ENCODE measurements at regions not wholly inside any gene's neighbourhood (a gene's known extent, or its start where the extent isn't known, plus 50 kb on each side); places are given as distances from the start of the nearest gene placed in this dataset.

DNA sequence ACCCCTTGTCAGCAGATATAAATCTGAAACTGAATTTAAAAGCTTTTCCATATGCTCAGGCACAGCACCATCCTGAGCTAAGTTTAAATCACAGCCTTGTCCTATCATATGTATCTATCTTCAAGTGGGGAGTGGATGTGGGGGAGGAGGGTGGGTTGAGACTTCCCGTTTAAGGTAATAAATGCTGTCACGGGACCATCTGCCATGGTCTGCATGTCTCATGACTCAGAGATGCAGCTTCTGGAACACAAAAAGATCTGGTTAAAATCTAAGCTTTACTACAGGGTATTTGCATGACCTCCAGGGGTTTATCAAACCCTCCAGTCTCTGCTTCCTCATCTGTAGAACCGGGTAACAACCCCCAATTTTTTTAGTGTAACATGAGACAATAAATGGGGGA, 377.7 kb upstream of the ST6GAL2 start:
- ChIA-PET POLR2A (ENCODE audit: partially characterized antibody) (no interaction called here), CTCF (ENCODE audit: partially characterized antibody) (no interaction called here)
- no peaks in the 10 kb centered on the region for H3K27me3 Mint-ChIP-seq
- H3K4me3 Mint-ChIP-seq: no peak overlapping the region
- Histone ChIP-seq H3K9me3 (ENCODE audit: control insufficient read depth in 1 of 2, low read length in 2 of 2) (no peaks in the 10 kb centered on the region), H3K4me3 (ENCODE audit: low read length in 2 of 2) (no peak overlapping the region), H3K4me1 (ENCODE audit: insufficient read depth, low read length) (no peaks in the 10 kb centered on the region), H3K27ac (ENCODE audit: low read depth, low read length) (no peak overlapping the region), H3K36me3 (ENCODE audit: insufficient read depth, low read length) (no peaks in the 10 kb centered on the region), H3K27me3 (ENCODE audit: insufficient read depth, low read length) (no peaks in the 10 kb centered on the region)
- intact Hi-C loops (cut with micrococcal nuclease): no loop called here
- DNase-seq: no peak
- H3K36me3 Mint-ChIP-seq: no peaks in the 10 kb centered on the region
- no peak overlapping the region for H3K27ac Mint-ChIP-seq
- H3K4me1 Mint-ChIP-seq: no peaks in the 10 kb centered on the region
- peaks cover 0 to 6% (median under 1%) of the 10 kb centered on the region in 8 donors for H3K9me3 Mint-ChIP-seq

- Mint-ChIP-seq H3K27me3 (no peaks in the 10 kb centered on the region), H3K27ac (no peak overlapping the region), H3K9me3 (peaks cover 0 to 3% (median under 1%) of the 10 kb centered on the region in 8 donors), H3K4me1 (no peaks in the 10 kb centered on the region), H3K4me3 (no peak overlapping the region), H3K36me3 (no peaks in the 10 kb centered on the region)
- CTCF ChIA-PET (ENCODE audit: partially characterized antibody): no interaction called here
- H3K36me3 ChIP-seq (ENCODE audit: insufficient read depth, low read length): no peaks in the 10 kb centered on the region
- no peak for DNase-seq
- H3K4me1 ChIP-seq (ENCODE audit: insufficient read depth, low read length): no peaks in the 10 kb centered on the region
- POLR2A ChIA-PET (ENCODE audit: partially characterized antibody): no interaction called here
- no peak overlapping the region for H3K27ac ChIP-seq (ENCODE audit: low read depth, low read length)
- no peak overlapping the region for H3K4me3 ChIP-seq (ENCODE audit: low read length in 2 of 2)
- no peaks in the 10 kb centered on the region for H3K9me3 ChIP-seq (ENCODE audit: control insufficient read depth in 1 of 2, low read length in 2 of 2)
- H3K27me3 ChIP-seq (ENCODE audit: insufficient read depth, low read length): no peaks in the 10 kb centered on the region
- intact Hi-C loops (cut with micrococcal nuclease): no loop called here
These were observed 378.2 kb upstream of the ST6GAL2 start for GRCh38 chr2:107264184-107264583.

GRCh38 chr2:107266555-107266954, 380.6 kb upstream of the ST6GAL2 start:
- ChIA-PET CTCF (ENCODE audit: partially characterized antibody) (no interaction called here), POLR2A (ENCODE audit: partially characterized antibody) (no interaction called here)
- H3K4me1 ChIP-seq (ENCODE audit: insufficient read depth, low read length): no peaks in the 10 kb centered on the region
- no peak overlapping the region for H3K4me3 Mint-ChIP-seq
- H3K27ac Mint-ChIP-seq: no peak overlapping the region
- peaks cover 0 to 1% (median 0%) of the 10 kb centered on the region in 4 donors for H3K4me1 Mint-ChIP-seq
- H3K4me3 ChIP-seq (ENCODE audit: low read length in 2 of 2): no peak overlapping the region
- H3K36me3 ChIP-seq (ENCODE audit: insufficient read depth, low read length): no peaks in the 10 kb centered on the region
- no peaks in the 10 kb centered on the region for H3K9me3 ChIP-seq (ENCODE audit: control insufficient read depth in 1 of 2, low read length in 2 of 2)
- intact Hi-C loops (cut with micrococcal nuclease): no loop called here
- H3K27me3 Mint-ChIP-seq: no peaks in the 10 kb centered on the region
- H3K27me3 ChIP-seq (ENCODE audit: insufficient read depth, low read length): no peaks in the 10 kb centered on the region
- no peak for DNase-seq
- H3K27ac ChIP-seq (ENCODE audit: low read depth, low read length): no peak overlapping the region
- no peaks in the 10 kb centered on the region for H3K36me3 Mint-ChIP-seq
- peaks cover 0 to 5% (median 1%) of the 10 kb centered on the region in 8 donors for H3K9me3 Mint-ChIP-seq

DNA sequence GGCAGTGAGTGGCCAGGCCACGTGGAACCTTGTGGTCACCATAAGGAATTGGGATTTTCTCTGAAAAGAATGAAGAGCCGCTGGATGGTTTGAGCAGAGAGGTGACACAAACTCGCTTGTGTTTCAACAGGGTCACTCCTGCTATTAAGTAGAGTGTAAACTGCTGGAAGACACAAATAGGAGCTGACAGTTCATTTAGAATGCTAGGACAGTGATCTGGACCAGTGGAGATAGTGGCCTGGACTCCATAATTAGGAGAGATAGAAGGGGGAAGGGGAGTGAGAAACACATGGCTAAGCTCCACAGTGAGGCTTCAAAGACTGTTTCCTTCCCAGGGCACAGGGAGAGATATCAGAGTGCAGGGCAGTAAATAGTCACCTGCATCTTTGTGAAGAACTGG, 381.1 kb upstream of the ST6GAL2 start:
- no peaks in the 10 kb centered on the region for H3K9me3 ChIP-seq (ENCODE audit: control insufficient read depth in 1 of 2, low read length in 2 of 2)
- no peaks in the 10 kb centered on the region for H3K27me3 Mint-ChIP-seq
- no peak for DNase-seq
- H3K4me3 Mint-ChIP-seq: no peak overlapping the region
- intact Hi-C loops (cut with micrococcal nuclease): no loop called here
- H3K4me1 ChIP-seq (ENCODE audit: insufficient read depth, low read length): no peaks in the 10 kb centered on the region
- no peaks in the 10 kb centered on the region for H3K36me3 ChIP-seq (ENCODE audit: insufficient read depth, low read length)
- peaks cover 0 to 7% (median under 1%) of the 10 kb centered on the region in 8 donors for H3K9me3 Mint-ChIP-seq
- no peak overlapping the region for H3K27ac ChIP-seq (ENCODE audit: low read depth, low read length)
- H3K27ac Mint-ChIP-seq: no peak overlapping the region
- peaks cover 0 to 1% (median 0%) of the 10 kb centered on the region in 4 donors for H3K4me1 Mint-ChIP-seq
- no peak overlapping the region for H3K4me3 ChIP-seq (ENCODE audit: low read length in 2 of 2)
- ChIA-PET POLR2A (ENCODE audit: partially characterized antibody) (no interaction called here), CTCF (ENCODE audit: partially characterized antibody) (no interaction called here)
- H3K27me3 ChIP-seq (ENCODE audit: insufficient read depth, low read length): no peaks in the 10 kb centered on the region
- H3K36me3 Mint-ChIP-seq: no peaks in the 10 kb centered on the region

- Mint-ChIP-seq H3K27ac (no peak overlapping the region), H3K36me3 (no peaks in the 10 kb centered on the region)
These were observed 390.1 kb upstream of the ST6GAL2 start for GRCh38 chr2:107276034-107276433.

GRCh38 chr2:107278672-107279071, 392.7 kb upstream of the ST6GAL2 start:
- no peak overlapping the region for H3K27ac ChIP-seq (ENCODE audit: low read depth, low read length)
- no peak for DNase-seq
- no peaks in the 10 kb centered on the region for H3K27me3 ChIP-seq (ENCODE audit: insufficient read depth, low read length)
- H3K4me1 Mint-ChIP-seq: no peaks in the 10 kb centered on the region
- H3K9me3 Mint-ChIP-seq: peaks cover 0 to 2% (median 0%) of the 10 kb centered on the region in 8 donors
- POLR2A ChIA-PET (ENCODE audit: partially characterized antibody): no interaction called here
- no peaks in the 10 kb centered on the region for H3K4me1 ChIP-seq (ENCODE audit: insufficient read depth, low read length)
- CTCF ChIA-PET (ENCODE audit: partially characterized antibody): no interaction called here
- H3K36me3 Mint-ChIP-seq: no peaks in the 10 kb centered on the region
- peaks cover 0 to 4% of the 10 kb centered on the region in 2 donors for H3K27me3 Mint-ChIP-seq
- intact Hi-C loops (cut with micrococcal nuclease): no loop called here
- no peaks in the 10 kb centered on the region for H3K36me3 ChIP-seq (ENCODE audit: insufficient read depth, low read length)
- no peak overlapping the region for H3K4me3 Mint-ChIP-seq
- no peaks in the 10 kb centered on the region for H3K9me3 ChIP-seq (ENCODE audit: control insufficient read depth in 1 of 2, low read length in 2 of 2)
- H3K27ac Mint-ChIP-seq: peak overlapping the region in 1 of 7 donors; percentile 50
- H3K4me3 ChIP-seq (ENCODE audit: low read length in 2 of 2): no peak overlapping the region

More at GRCh38 chr2:107276034-107276433, 390.1 kb upstream of the ST6GAL2 start:
- H3K4me1 ChIP-seq (ENCODE audit: insufficient read depth, low read length): no peaks in the 10 kb centered on the region
- H3K27ac ChIP-seq (ENCODE audit: low read depth, low read length): no peak overlapping the region
- H3K4me3 ChIP-seq (ENCODE audit: low read length in 2 of 2): no peak overlapping the region
- H3K9me3 ChIP-seq (ENCODE audit: control insufficient read depth in 1 of 2, low read length in 2 of 2): no peaks in the 10 kb centered on the region
- Mint-ChIP-seq H3K4me1 (no peaks in the 10 kb centered on the region), H3K4me3 (no peak overlapping the region), H3K27me3 (peaks cover 0 to 6% of the 10 kb centered on the region in 2 donors), H3K9me3 (peaks cover 0 to 3% (median under 1%) of the 10 kb centered on the region in 8 donors)
- H3K36me3 ChIP-seq (ENCODE audit: insufficient read depth, low read length): no peaks in the 10 kb centered on the region
- H3K27me3 ChIP-seq (ENCODE audit: insufficient read depth, low read length): no peaks in the 10 kb centered on the region
- DNase-seq: no peak
- ChIA-PET POLR2A (ENCODE audit: partially characterized antibody) (no interaction called here), CTCF (ENCODE audit: partially characterized antibody) (no interaction called here)
- intact Hi-C loops (cut with micrococcal nuclease): no loop called here

DNA sequence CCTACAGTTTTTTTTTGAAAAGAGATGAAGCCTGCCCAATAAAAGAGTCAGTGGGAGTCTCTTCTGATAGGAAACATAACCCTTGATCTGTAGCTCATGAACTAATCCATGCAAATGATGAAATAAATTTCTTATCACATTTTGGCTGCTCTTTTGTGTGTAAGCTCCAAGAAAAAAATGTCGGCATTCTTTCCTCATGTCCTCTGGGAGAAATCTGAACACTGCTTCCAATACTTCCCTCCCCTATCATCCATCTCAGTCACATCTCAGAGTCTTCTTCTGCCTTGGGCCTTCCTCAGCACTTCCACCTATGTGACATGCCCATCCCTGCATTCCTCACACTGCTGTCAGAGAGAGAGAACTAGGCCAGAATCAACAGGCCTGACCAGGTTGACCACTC, 395.7 kb upstream of the ST6GAL2 start:
- Histone ChIP-seq H3K4me3 (ENCODE audit: low read length in 2 of 2) (no peak overlapping the region), H3K27ac (ENCODE audit: low read depth, low read length) (no peak overlapping the region), H3K9me3 (ENCODE audit: control insufficient read depth in 1 of 2, low read length in 2 of 2) (no peaks in the 10 kb centered on the region), H3K36me3 (ENCODE audit: insufficient read depth, low read length) (no peaks in the 10 kb centered on the region), H3K27me3 (ENCODE audit: insufficient read depth, low read length) (no peaks in the 10 kb centered on the region), H3K4me1 (ENCODE audit: insufficient read depth, low read length) (no peaks in the 10 kb centered on the region)
- H3K9me3 Mint-ChIP-seq: peaks cover 0 to 2% (median 0%) of the 10 kb centered on the region in 8 donors
- intact Hi-C loops (cut with micrococcal nuclease): no loop called here
- no peak for DNase-seq
- CTCF ChIA-PET (ENCODE audit: partially characterized antibody): no interaction called here
- no peak overlapping the region for H3K4me3 Mint-ChIP-seq
- no peak overlapping the region for H3K27ac Mint-ChIP-seq
- H3K4me1 Mint-ChIP-seq: no peaks in the 10 kb centered on the region
- no peaks in the 10 kb centered on the region for H3K27me3 Mint-ChIP-seq
- no peaks in the 10 kb centered on the region for H3K36me3 Mint-ChIP-seq
- POLR2A ChIA-PET (ENCODE audit: partially characterized antibody): no interaction called here

DNA sequence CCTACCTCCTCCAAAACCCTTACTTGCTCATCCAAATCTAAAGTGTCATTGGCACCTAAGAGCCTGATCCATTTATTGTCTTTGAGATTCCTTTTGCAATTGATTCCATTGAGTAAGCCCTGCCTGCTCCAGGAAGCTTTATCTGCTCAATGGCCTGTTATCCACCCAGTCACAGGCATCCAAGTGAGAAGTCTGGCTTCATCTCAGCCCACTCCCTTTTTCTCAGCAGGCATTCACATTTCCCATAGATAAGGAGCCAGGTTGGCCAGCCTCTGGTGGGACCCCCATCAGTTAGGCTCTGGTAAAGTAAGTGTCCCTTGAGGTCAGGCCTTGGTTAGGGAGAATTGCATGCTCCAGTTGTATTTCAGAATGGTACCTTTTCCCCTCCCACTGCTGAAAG, 396.2 kb upstream of the ST6GAL2 start:
- H3K36me3 ChIP-seq (ENCODE audit: insufficient read depth, low read length): no peaks in the 10 kb centered on the region
- no peaks in the 10 kb centered on the region for H3K9me3 ChIP-seq (ENCODE audit: control insufficient read depth in 1 of 2, low read length in 2 of 2)
- H3K27ac Mint-ChIP-seq: no peak overlapping the region
- H3K27ac ChIP-seq (ENCODE audit: low read depth, low read length): no peak overlapping the region
- no peak for DNase-seq
- no peak overlapping the region for H3K4me3 ChIP-seq (ENCODE audit: low read length in 2 of 2)
- no peak overlapping the region for H3K4me3 Mint-ChIP-seq
- intact Hi-C loops (cut with micrococcal nuclease): no loop called here
- no peaks in the 10 kb centered on the region for H3K36me3 Mint-ChIP-seq
- no peaks in the 10 kb centered on the region for H3K27me3 ChIP-seq (ENCODE audit: insufficient read depth, low read length)
- H3K9me3 Mint-ChIP-seq: peaks cover 0 to 2% (median 0%) of the 10 kb centered on the region in 8 donors
- no peaks in the 10 kb centered on the region for H3K4me1 ChIP-seq (ENCODE audit: insufficient read depth, low read length)
- CTCF ChIA-PET (ENCODE audit: partially characterized antibody): no interaction called here
- POLR2A ChIA-PET (ENCODE audit: partially characterized antibody): no interaction called here
- H3K27me3 Mint-ChIP-seq: no peaks in the 10 kb centered on the region
- H3K4me1 Mint-ChIP-seq: no peaks in the 10 kb centered on the region

All from CD4-positive, alpha-beta memory T cell (primary cell).